ENCODE measurements at regions not wholly inside any gene's neighbourhood (a gene's known extent, or its start where the extent isn't known, plus 50 kb on each side); places are given as distances from the start of the nearest gene placed in this dataset.

DNA sequence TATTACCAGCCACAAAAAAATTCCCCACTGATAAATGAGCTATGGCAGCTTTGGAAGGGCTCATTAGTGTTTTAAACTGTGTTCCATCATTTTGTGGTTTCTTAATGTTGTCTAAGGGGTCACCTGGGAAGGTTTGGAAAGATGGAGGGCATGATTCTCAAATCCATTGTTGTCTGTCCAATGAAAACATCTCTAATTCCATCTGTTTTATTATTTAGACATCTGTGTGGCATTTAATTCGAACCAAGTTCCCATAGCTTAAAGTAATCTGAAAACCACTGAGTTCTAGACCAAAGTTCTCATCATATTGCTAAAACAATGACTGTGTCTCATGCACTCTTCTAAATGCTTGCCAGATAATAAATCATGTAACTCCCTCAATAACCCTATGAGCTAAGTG is 103.8 kb upstream of the PPP3CA start:
- WGBS, 2 donors: 44 to 46% methylated on average over 1 of the region's 1 CpG
- DNase-seq (ENCODE audit: low spot score in 2 of 2): no peak
- H3K27me3 ChIP-seq: no peaks in the 10 kb centered on the region
- H3K27ac ChIP-seq: no peak overlapping the region
- H3K4me3 ChIP-seq: no peak overlapping the region
- peaks cover 0 to 7% (median 0%) of the 10 kb centered on the region in 4 donors for H3K9me3 ChIP-seq
- TF ChIP-seq, protein P1, sequence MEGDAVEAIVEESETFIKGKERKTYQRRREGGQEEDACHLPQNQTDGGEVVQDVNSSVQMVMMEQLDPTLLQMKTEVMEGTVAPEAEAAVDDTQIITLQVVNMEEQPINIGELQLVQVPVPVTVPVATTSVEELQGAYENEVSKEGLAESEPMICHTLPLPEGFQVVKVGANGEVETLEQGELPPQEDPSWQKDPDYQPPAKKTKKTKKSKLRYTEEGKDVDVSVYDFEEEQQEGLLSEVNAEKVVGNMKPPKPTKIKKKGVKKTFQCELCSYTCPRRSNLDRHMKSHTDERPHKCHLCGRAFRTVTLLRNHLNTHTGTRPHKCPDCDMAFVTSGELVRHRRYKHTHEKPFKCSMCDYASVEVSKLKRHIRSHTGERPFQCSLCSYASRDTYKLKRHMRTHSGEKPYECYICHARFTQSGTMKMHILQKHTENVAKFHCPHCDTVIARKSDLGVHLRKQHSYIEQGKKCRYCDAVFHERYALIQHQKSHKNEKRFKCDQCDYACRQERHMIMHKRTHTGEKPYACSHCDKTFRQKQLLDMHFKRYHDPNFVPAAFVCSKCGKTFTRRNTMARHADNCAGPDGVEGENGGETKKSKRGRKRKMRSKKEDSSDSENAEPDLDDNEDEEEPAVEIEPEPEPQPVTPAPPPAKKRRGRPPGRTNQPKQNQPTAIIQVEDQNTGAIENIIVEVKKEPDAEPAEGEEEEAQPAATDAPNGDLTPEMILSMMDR (IDR thresholded peaks at IDR 0.05): no peak
- TF ChIP-seq POLR2A (IDR thresholded peaks at IDR 0.05): no peak
- TF ChIP-seq EP300 (IDR thresholded peaks at IDR 0.05): no peak
- no peaks in the 10 kb centered on the region for H3K36me3 ChIP-seq
- no peaks in the 10 kb centered on the region for H3K4me1 ChIP-seq

DNA sequence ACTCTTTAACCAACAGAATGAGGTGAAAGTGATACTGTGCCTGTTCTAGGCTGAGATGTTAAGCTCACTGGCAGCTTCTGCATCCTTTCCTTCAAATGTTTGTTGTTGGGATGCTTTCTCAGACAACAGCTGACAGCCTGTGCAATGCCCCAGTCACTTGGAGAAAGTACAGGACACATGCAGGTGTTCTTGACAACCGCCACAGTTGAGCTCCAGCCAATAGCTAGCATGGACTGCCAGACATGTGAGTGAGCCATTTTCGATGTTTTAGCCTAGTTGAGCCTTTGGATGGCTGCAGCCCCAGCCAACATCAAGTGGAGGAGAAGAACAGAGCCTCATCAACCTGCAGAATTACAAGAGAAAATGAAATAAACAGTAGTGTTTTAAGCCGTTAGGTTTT is 94.1 kb upstream of the PPP3CA start:
- no peak for TF ChIP-seq POLR2A (IDR thresholded peaks at IDR 0.05)
- TF ChIP-seq EP300 (IDR thresholded peaks at IDR 0.05): no peak
- TF ChIP-seq, protein P1 (IDR thresholded peaks at IDR 0.05): no peak
- Histone ChIP-seq H3K27ac (no peak overlapping the region), H3K36me3 (no peaks in the 10 kb centered on the region), H3K4me3 (no peak overlapping the region), H3K9me3 (no peaks in the 10 kb centered on the region), H3K27me3 (no peaks in the 10 kb centered on the region), H3K4me1 (peaks cover 0 to 9% (median 0%) of the 10 kb centered on the region in 4 donors)
- DNase-seq (ENCODE audit: low spot score in 2 of 2): no peak
- WGBS, 2 donors: 93 to 96% methylated on average over 3 of the region's 3 CpGs

DNA sequence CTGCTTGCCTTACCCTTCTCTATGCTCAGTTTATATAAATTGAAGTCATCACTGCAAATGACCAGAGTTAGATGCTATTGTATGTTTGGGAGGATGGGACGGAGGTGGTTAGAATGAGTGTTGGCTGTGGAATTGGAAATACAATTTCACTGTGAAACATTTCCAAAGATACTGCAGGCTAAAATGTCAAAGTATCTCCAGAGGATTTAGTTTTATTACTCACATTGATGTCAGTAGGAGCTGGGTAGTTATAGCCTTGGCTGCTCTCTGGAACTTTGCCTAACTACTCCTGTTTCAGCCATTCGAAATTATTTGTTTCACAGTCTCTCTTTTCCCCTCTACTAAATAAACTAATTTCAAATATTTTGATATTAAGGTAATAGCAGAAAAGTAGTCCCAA is 92.6 kb upstream of the PPP3CA start:
- H3K4me3 ChIP-seq: no peak overlapping the region
- WGBS, 2 donors: 27 to 43% methylated on average over 2 of the region's 2 CpGs
- H3K4me1 ChIP-seq: peaks cover 0 to 9% (median 0%) of the 10 kb centered on the region in 4 donors
- no peaks in the 10 kb centered on the region for H3K9me3 ChIP-seq
- TF ChIP-seq POLR2A (IDR thresholded peaks at IDR 0.05) (no peak), EP300 (IDR thresholded peaks at IDR 0.05) (no peak)
- TF ChIP-seq, protein P1 (IDR thresholded peaks at IDR 0.05): no peak
- no peak overlapping the region for H3K27ac ChIP-seq
- no peaks in the 10 kb centered on the region for H3K27me3 ChIP-seq
- no peaks in the 10 kb centered on the region for H3K36me3 ChIP-seq
- no peak for DNase-seq (ENCODE audit: low spot score in 2 of 2)

DNA sequence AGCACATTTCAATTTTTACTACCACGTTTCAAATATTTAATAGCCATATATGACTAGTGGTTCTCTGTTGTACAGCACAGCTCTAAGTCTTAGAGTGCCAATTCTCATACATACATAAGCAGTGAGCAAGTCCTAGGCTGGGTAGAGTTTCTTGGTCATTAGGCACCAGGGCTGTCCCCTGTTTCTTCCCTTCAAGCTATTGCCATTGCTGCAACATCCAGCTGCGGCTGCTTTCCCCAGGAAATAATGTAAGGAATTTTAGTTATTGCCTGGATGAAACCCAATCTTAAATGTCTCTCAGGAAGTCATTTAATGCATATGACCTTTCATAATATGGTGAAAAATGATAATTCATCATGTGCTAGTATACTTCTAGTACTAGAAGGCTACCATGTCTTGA is 74.1 kb upstream of the PPP3CA start:
- TF ChIP-seq, protein P1 (IDR thresholded peaks at IDR 0.05): no peak
- TF ChIP-seq EP300 (IDR thresholded peaks at IDR 0.05) (no peak), POLR2A (IDR thresholded peaks at IDR 0.05) (no peak)
- H3K27me3 ChIP-seq: no peaks in the 10 kb centered on the region
- no peaks in the 10 kb centered on the region for H3K9me3 ChIP-seq
- H3K4me3 ChIP-seq: no peak overlapping the region
- H3K36me3 ChIP-seq: no peaks in the 10 kb centered on the region
- no peak for DNase-seq (ENCODE audit: low spot score in 2 of 2)
- peaks cover 0 to 5% (median 2%) of the 10 kb centered on the region in 4 donors for H3K4me1 ChIP-seq
- 70 to 75% methylated on average over 2 of the region's 2 CpGs for WGBS, 2 donors
- no peak overlapping the region for H3K27ac ChIP-seq

DNA sequence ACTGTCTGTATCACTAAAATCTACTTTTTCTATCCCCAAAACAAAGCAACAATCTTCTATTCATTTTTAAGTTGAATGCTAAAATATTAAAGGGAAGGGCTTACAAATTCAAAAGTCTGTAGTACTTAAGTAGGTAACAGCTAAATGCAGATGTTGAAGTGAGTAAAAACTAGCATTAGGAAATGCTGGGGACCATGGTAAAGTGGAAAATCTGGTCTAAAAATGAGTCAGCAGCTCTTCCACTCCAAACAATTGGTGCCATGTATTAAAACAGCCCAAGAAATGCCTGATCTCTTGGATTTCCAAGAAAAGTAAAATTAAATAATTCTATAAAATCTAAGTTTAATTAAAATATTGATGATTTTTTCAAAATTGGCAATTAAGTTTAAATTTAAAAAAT is 73.3 kb upstream of the PPP3CA start:
- TF ChIP-seq, protein P1 (IDR thresholded peaks at IDR 0.05): no peak
- TF ChIP-seq POLR2A (IDR thresholded peaks at IDR 0.05): no peak
- TF ChIP-seq EP300 (IDR thresholded peaks at IDR 0.05): no peak
- Histone ChIP-seq H3K27me3 (no peaks in the 10 kb centered on the region), H3K36me3 (no peaks in the 10 kb centered on the region), H3K27ac (no peak overlapping the region), H3K4me1 (peaks cover 0 to 5% (median 2%) of the 10 kb centered on the region in 4 donors), H3K9me3 (no peaks in the 10 kb centered on the region), H3K4me3 (no peak overlapping the region)
- no peak for DNase-seq (ENCODE audit: low spot score in 2 of 2)

Measured in tibial nerve (tissue), 4 donors.